CD4-positive, alpha-beta T cell (primary cell): ENCODE measurements at regions not wholly inside any gene's neighbourhood (a gene's known extent, or its start where the extent isn't known, plus 50 kb on each side); places are given as distances from the start of the nearest gene placed in this dataset.

Experiments used
- ATAC-seq: fragments of 200-7000 bp; cut with Tn5 transposase; one replicate; pipeline ENCODE4 v1.10.0; 2022; ENCODE audit warnings: mild to moderate bottlenecking; ENCODE audit not compliant: poor library complexity
- CTCF ChIA-PET: fragments of 350-600 bp; sonication (Branson Sonifier 250); formaldehyde crosslinking; loops from one replicate; lab custom pipeline; 2021; ENCODE audit warnings: antibody characterized with exemption, inconsistent platforms; lab: Charles Lee
- POLR2A ChIA-PET: fragments of 350-600 bp; sonication (Branson Sonifier 250); formaldehyde crosslinking; loops from one replicate; lab custom pipeline; 2021; ENCODE audit warnings: antibody characterized with exemption, inconsistent platforms; lab: Charles Lee
- DNase-seq, 14 experiments: peaks; one replicate each; pipeline ENCODE4 v3.0.0-alpha.2; 2013 to 2020; ENCODE audit warnings: mixed read lengths in 2 of 14
- H3K27ac ChIP-seq, 2 donors: one replicate each; pipeline versions ENCODE4 v1.5.1 to v1.7.0; 2013; ENCODE audit warnings: low read length in 2 of 2, low read depth in 1 of 2, mild to moderate bottlenecking in 1 of 2
- H3K27me3 ChIP-seq, 2 experiments: 1 replicate in 1 of 2; 2 replicates in 1 of 2; pipeline versions ENCODE4 v1.6.1 to v1.7.0; 2013; ENCODE audit warnings: low read length in 2 of 2, control low read depth in 1 of 2, mild to moderate bottlenecking in 1 of 2, moderate library complexity in 1 of 2; ENCODE audit not compliant: insufficient read depth in 2 of 2, control insufficient read depth in 1 of 2
- H3K36me3 ChIP-seq: one replicate; pipeline ENCODE4 v1.6.1; 2013; ENCODE audit warnings: low read length, control low read depth; ENCODE audit not compliant: insufficient read depth
- H3K4me1 ChIP-seq: one replicate; pipeline ENCODE4 v1.6.1; 2013; ENCODE audit warnings: low read length, control low read depth; ENCODE audit not compliant: insufficient read depth
- H3K4me3 ChIP-seq: one replicate; pipeline ENCODE4 v1.5.1; 2013; ENCODE audit warnings: mild to moderate bottlenecking, low read length, moderate library complexity
- H3K9me3 ChIP-seq, 2 experiments: 1 replicate in 1 of 2; 2 replicates in 1 of 2; pipeline versions ENCODE4 v1.6.1 to v1.7.0; 2013; ENCODE audit warnings: low read length in 2 of 2, mild to moderate bottlenecking in 2 of 2, control low read depth in 1 of 2, moderate library complexity in 1 of 2; ENCODE audit not compliant: control insufficient read depth in 1 of 2, insufficient read depth in 1 of 2
- H3K27ac Mint-ChIP-seq: one replicate; pipeline ENCODE4 v1.8.0; 2020; ENCODE audit warnings: mixed read lengths
- H3K27me3 Mint-ChIP-seq: one replicate; pipeline ENCODE4 v1.8.0; 2021; ENCODE audit warnings: mixed read lengths
- H3K36me3 Mint-ChIP-seq: one replicate; pipeline ENCODE4 v1.8.0; 2021; ENCODE audit warnings: low read depth, mixed read lengths
- H3K4me1 Mint-ChIP-seq: one replicate; pipeline ENCODE4 v1.8.0; 2021; ENCODE audit warnings: low read depth, mixed read lengths
- H3K4me3 Mint-ChIP-seq: one replicate; pipeline ENCODE4 v1.8.0; 2020; ENCODE audit warnings: mild to moderate bottlenecking, mixed read lengths
- H3K9me3 Mint-ChIP-seq: one replicate; pipeline ENCODE4 v1.8.0; 2020; ENCODE audit warnings: mixed read lengths
- intact Hi-C, 2 experiments: fragments of 100-400 bp; cut with DNase I in 1 of 2; cut with micrococcal nuclease in 1 of 2; formaldehyde crosslinking; loops; one replicate each; pipeline versions ENCODE4 v1.15.1 to v1.9.0; 2023 to 2025; cut with DNase I, micrococcal nuclease
- TF ChIP-seq, protein P1 (sequence below): fragments of 200-600 bp; IDR thresholded peaks from one replicate; pipeline ENCODE4 v1.8.0; 2022; ENCODE audit warnings: antibody characterized with exemption, mild to moderate bottlenecking

DNA sequence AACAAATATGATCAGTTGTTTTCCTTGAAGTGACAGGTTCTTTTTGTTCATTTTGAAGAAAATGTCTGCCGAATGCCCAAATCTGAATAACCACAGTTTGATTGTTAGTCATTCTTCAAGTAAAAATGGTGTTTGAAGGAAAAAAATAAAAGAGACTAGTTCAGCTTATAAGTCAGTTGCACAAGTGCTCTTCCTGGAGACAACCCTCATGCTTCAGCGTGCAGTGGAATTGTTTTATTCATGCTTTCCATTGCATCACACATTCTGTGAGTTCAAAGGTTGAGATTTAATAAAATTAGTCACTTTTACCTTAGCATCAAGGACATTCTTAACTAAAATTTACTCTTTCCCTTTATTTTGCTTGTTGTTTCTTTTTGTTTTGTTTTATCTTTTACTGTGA is 404.9 kb downstream of the ZNF674 start:
- POLR2A ChIA-PET: no interaction called here
- TF ChIP-seq, protein P1, sequence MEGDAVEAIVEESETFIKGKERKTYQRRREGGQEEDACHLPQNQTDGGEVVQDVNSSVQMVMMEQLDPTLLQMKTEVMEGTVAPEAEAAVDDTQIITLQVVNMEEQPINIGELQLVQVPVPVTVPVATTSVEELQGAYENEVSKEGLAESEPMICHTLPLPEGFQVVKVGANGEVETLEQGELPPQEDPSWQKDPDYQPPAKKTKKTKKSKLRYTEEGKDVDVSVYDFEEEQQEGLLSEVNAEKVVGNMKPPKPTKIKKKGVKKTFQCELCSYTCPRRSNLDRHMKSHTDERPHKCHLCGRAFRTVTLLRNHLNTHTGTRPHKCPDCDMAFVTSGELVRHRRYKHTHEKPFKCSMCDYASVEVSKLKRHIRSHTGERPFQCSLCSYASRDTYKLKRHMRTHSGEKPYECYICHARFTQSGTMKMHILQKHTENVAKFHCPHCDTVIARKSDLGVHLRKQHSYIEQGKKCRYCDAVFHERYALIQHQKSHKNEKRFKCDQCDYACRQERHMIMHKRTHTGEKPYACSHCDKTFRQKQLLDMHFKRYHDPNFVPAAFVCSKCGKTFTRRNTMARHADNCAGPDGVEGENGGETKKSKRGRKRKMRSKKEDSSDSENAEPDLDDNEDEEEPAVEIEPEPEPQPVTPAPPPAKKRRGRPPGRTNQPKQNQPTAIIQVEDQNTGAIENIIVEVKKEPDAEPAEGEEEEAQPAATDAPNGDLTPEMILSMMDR: no peak
- intact Hi-C loops: no loop called here
- Mint-ChIP-seq H3K9me3 (peaks cover 3% of the 10 kb centered on the region), H3K27ac (no peak overlapping the region), H3K27me3 (no peaks in the 10 kb centered on the region), H3K36me3 (no peaks in the 10 kb centered on the region), H3K4me1 (no peaks in the 10 kb centered on the region), H3K4me3 (no peak overlapping the region)
- CTCF ChIA-PET: no interaction called here
- ATAC-seq (no peak), DNase-seq (no peak)
- Histone ChIP-seq H3K27ac (no peak overlapping the region), H3K4me1 (no peaks in the 10 kb centered on the region), H3K27me3 (no peaks in the 10 kb centered on the region), H3K9me3 (no peaks in the 10 kb centered on the region), H3K4me3 (no peak overlapping the region), H3K36me3 (no peaks in the 10 kb centered on the region)

GRCh38 chrX:46130247-46130646 is 415.0 kb downstream of the ZNF674 start:
- TF ChIP-seq, protein P1: no peak
- Histone ChIP-seq H3K27me3 (no peaks in the 10 kb centered on the region), H3K4me1 (no peaks in the 10 kb centered on the region), H3K9me3 (no peaks in the 10 kb centered on the region), H3K4me3 (no peak overlapping the region), H3K36me3 (no peaks in the 10 kb centered on the region), H3K27ac (no peak overlapping the region)
- H3K4me3 Mint-ChIP-seq: no peak overlapping the region
- no peaks in the 10 kb centered on the region for H3K4me1 Mint-ChIP-seq
- no peak overlapping the region for H3K27ac Mint-ChIP-seq
- H3K36me3 Mint-ChIP-seq: no peaks in the 10 kb centered on the region
- DNase-seq (no peak), ATAC-seq (no peak)
- H3K9me3 Mint-ChIP-seq: no peaks in the 10 kb centered on the region
- H3K27me3 Mint-ChIP-seq: peaks cover 5% of the 10 kb centered on the region
- CTCF ChIA-PET: no interaction called here
- POLR2A ChIA-PET: no interaction called here
- intact Hi-C loops: no loop called here

DNA sequence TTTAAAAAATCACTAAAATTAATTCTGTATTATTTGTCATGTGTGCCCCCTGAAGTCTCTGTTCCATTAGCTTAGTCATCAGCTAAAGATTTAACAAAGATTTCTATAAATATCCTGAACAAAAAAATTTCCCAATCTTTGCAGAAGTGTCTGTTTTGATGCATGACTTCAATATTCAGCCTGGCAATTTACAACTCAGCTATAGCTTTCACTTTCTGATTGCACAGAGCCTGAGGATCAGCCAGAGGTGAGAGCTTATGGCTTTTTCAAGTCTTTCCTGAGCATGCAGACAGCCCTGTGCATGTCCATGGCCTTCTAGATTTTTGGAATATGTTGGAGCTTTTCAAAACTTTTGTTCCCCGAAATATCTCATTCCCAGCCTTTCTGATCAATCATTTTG is 420.1 kb downstream of the ZNF674 start:
- Histone ChIP-seq H3K27ac (no peak overlapping the region), H3K4me1 (no peaks in the 10 kb centered on the region), H3K9me3 (no peaks in the 10 kb centered on the region), H3K27me3 (no peaks in the 10 kb centered on the region), H3K36me3 (no peaks in the 10 kb centered on the region), H3K4me3 (no peak overlapping the region)
- H3K27ac Mint-ChIP-seq: no peak overlapping the region
- TF ChIP-seq, protein P1: no peak
- H3K36me3 Mint-ChIP-seq: no peaks in the 10 kb centered on the region
- H3K4me1 Mint-ChIP-seq: no peaks in the 10 kb centered on the region
- no peak overlapping the region for H3K4me3 Mint-ChIP-seq
- no peaks in the 10 kb centered on the region for H3K9me3 Mint-ChIP-seq
- intact Hi-C loops: no loop called here
- ATAC-seq: no peak
- ChIA-PET POLR2A (no interaction called here), CTCF (no interaction called here)
- no peak for DNase-seq
- H3K27me3 Mint-ChIP-seq: peaks cover 2% of the 10 kb centered on the region
